NCI-H2227 (cell line): ENCODE measurements at regions not wholly inside any gene's neighbourhood (a gene's known extent, or its start where the extent isn't known, plus 50 kb on each side); places are given as distances from the start of the nearest gene placed in this dataset.

ENCODE experiments used
- DNase-seq: peaks from one replicate; lab custom pipeline; 2025; ENCODE audit not compliant: unreplicated experiment; lab: John Stamatoyannopoulos, UW

DNA sequence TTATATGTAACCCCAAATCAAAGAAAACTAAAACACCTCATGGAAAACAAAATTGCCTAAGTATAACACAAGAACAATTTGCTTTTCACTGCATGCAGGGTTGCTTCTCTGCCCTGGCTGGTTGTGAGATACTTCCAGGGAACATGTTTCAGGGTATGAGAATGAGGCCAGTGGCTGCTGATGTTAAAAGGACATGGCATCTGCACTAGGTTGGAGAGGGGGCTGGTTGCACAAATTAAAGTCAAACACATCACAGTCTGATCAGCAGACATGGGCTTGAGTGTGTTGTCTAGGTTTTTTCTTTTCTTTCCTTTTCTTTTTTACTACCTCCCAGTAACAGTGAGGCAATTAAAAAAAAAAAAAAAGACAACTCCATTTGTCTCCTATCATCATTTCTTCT lies 374.9 kb downstream of the MCTP2 start:
- DNase-seq, result no peak

- DNase-seq, result no peak
Measured at GRCh38 chr15:94607176-94607654, 375.9 kb downstream of the MCTP2 start.

DNA sequence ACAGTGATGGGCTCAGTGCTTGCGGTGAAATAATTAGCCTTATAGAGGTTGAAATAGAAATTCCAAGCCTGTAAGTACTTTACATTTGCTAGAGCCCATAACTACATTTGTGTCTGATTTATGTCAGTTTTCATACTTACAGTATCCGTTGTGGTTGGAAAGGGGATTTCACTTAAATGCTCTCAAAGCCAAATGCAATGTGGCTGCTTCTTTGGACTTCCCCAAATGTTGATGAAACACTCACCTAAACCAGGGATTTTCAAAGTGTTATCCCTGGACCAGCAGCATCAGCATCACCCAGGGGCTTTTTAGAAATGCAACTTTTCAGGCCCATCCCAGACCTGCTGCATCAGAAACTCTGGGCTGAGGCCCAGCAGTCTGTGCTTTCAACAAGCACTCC lies 378.7 kb downstream of the MCTP2 start:
- no peak for DNase-seq

DNA sequence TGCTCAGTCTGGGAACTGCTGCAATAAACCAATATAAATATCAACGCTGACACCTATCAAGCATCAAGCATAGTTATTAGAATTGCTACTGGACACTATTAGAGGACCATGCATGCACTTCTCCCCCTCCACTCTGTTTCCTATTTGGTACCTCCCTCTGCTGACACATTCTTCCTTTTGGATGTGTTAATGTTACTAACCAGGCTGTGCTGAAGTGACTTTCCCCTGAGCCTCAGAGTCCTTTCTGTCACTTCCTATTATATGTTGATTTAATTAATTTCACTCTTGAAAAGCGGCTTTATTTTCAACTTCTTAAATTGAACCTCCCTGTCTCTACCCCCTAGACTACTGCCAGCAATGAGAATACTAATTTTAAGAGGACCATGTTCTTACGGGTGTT lies 379.1 kb downstream of the MCTP2 start:
- DNase-seq, result no peak

- DNase-seq, result no peak
Measured at GRCh38 chr15:94611656-94612055, 380.3 kb downstream of the MCTP2 start.

- no peak for DNase-seq
Measured at GRCh38 chr15:94615688-94616087, 384.3 kb downstream of the MCTP2 start.

DNA sequence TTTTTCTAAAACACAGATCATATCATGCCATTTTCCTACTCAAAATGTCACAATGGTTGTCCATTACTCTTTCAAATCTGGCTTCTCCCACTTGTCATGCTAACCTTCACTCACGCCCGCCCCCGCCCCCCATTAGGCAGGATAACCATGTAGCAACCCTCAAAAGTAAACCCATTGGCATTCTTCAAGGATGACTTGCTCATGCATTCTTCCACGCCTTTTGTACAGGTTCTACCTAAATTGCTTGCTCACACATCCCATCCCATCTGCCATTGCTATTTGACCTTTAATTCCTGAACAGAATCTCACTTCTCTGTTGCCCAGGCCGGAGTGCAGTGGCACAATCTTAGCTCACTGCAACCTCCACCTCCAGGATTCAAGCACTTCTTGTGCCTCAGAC lies 389.3 kb downstream of the MCTP2 start:
- DNase-seq, result no peak

DNA sequence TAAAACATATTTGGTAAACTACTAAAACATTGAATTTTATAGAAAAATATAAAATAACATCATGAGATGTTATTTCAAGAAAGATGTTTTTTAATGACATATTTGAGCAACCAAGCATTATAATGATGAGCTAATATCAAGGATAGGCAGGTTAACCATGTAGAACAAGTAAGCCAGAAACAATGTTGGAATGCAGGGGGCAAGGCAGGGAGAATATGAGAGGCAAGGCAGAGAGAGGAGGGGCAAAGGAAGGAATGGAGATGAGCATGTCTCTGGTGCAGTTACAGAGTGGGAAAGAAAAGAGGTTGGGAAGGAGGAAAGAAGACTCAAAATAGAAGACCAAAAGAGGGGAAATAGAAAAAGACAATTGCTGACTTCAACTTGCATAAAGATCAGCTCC lies 390.4 kb downstream of the MCTP2 start:
- no peak for DNase-seq

GRCh38 chr15:94626949-94627348 lies 395.6 kb downstream of the MCTP2 start:
- DNase-seq, result no peak

DNA sequence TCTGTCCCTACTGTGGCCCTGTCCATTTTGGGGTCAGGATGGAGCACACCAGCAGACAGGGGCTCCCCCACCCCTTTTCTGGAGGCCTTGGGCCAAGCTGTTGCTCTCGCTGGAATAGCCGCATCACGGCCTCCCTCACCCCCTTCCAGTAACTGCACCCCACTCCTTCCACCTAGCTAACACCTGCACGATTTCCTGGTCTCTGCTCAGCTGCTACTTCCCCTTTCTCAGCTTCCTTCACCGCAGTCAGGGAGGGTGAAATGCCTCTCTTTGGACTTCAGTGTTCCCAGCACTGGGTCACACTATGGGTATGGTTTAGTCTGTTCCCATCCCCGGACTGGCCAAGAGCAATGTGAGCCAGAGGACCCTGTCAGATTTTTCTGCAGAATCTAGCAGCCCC lies 400.2 kb downstream of the MCTP2 start:
- no peak for DNase-seq

DNA sequence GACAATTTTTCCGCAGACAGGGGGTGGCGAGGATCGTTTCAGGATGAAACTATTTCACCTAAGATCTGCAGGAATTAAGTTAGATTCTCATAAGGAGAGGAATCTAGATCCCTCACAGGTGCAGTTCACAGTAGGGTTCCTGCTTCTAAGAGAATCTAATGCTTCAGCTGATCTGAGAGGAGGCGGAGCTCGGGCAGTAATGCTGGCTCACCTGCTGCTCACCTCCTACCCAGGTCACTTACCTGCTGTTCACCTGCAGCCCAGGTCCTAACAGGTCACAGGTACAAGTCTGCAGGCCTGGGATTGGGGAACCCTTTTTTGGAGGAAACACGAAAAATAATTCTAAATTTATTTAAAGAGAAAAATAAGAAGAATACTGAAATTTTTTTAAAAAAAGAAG lies 406.8 kb downstream of the MCTP2 start:
- DNase-seq, result no peak

- DNase-seq, result no peak
Measured at GRCh38 chr15:94639701-94640100, 408.3 kb downstream of the MCTP2 start.

DNA sequence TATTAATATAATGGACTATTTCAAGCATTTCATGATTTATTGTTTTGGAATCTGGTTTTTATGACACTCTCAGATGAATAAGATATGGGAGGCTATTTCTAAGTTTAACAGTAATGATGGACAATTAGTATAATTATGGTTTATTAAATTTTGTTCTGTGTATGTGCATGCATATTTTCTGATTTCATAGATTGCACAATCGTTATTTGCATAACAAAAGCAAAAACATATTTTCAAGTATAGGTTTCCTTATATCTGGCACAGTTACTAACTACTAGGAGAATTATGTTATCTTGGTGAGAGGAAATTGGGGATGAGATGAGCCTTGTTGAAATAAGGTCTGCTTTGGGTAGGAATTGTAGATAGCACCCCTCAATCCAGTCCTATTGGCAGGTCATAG lies 413.1 kb downstream of the MCTP2 start:
- no peak for DNase-seq

DNA sequence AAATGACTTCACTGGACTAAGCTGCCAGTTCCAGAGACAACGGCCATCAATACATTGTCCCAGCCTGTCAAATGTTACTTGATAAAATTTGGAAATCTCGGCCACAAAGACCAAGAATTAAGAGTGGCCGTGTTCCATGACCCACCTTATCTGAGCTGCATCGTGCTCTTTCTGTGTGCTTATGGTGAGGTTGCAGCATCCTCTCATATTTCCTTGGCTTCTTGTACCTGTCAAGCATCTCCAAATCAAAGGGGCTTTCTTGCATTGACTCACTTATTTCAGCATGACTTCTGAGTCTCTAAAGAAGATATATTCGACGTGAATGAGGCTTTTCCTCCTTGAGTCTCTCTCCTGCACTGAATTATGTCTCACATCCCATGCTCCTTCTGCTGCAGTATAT lies 421.7 kb downstream of the MCTP2 start:
- DNase-seq, result no peak

- no peak for DNase-seq
Measured at GRCh38 chr15:94655249-94655880, 424.0 kb downstream of the MCTP2 start.

GRCh38 chr15:94665676-94666441 lies 434.5 kb downstream of the MCTP2 start:
- DNase-seq, result no peak

DNA sequence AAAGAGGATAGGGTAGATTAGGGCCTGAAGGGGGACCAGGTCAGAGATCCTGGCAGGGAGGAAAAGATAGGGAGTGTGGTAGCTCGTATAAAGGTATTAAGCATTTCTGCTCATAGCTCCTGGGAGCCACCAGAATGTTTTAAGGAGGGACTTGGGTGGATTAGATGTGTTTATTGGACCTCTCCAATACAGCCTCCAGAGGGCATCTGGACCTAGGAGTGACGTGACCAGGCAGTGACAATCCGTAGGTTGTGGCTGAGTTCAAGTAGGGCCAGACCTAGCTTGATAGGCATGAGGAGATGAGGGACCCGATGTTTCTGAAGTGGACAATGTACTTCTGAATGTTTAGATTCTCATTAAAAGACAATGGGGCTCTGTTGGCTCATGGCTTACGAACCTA lies 435.2 kb downstream of the MCTP2 start:
- DNase-seq, result no peak

DNA sequence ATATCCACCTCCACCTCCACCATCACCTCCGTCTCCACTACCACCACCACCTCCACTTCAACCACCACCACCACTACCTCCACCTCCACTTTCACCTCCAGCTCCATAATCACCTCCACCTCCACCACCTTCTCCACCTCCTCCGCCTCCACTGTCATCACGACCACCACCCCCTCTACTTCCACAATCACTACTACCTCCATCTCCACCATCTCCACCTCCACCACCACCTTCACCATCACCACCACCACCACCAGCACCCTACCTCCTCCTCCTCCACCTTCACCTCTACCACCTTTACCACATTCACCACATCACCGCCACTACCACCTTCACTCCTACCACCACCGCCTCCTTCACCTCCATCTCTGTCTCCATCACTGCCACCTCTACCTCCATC lies 435.7 kb downstream of the MCTP2 start:
- DNase-seq, result no peak

- peak; percentile 58 for DNase-seq
Measured at GRCh38 chr15:94670438-94671034, 439.2 kb downstream of the MCTP2 start.

DNA sequence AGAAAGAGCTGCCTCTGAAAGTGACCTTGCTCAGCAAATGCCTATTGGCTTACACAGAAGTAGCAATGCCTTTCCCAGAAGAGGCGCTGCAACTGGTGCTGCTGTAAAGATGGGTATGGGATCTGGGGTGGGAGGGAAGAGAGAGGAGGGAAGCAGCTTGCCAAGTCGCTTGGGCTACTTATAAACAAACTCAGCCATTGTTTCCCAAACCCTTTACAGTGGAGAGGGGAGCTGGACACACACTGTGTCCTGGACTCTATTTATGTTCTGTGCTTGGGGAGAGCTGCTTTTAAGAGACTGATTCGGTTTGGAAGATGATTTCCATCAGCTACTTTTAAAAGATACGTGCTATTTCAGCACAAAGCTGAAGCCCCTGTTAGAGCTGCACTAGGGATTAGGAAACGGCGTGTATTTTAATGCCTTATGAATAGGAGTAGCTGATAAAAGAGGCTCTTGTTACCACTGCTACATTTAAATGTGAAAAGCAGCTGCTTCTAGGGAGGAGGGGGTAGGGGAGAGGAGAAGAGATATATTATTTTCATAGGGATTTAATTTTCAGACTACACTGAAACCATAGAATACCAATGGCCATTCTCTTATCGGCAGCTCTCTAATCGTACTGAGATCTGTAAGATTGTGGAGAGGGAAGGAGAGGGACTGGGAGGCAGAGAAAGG lies 440.6 kb downstream of the MCTP2 start:
- DNase-seq, result peak; percentile 56

DNA sequence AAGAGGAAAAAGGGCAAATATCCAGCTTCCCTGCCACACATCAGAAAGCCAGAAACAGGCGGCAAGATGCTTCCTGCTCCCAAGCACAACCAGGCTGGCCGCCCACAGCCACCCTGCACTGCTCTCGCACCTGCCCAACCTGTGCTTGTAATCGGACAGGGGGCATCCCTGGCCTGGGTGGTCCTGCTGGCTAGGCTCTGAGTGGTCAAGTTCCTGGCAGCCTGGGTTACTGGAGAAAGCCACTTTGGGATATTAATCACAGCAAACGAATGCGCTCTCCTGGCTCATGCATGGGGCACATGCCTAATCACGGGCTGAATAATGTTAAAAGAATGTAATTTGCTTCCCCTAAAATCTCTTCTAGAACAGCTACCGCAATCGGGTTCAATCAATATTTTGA lies 442.4 kb downstream of the MCTP2 start:
- DNase-seq, result no peak

GRCh38 chr15:94674296-94674695 lies 442.9 kb downstream of the MCTP2 start:
- no peak for DNase-seq
